HG03457 (cell line): ENCODE measurements at regions not wholly inside any gene's neighbourhood (a gene's known extent, or its start where the extent isn't known, plus 50 kb on each side); places are given as distances from the start of the nearest gene placed in this dataset.

Experiments
- ATAC-seq: cut with Tn5 transposase; IDR thresholded peaks from one replicate; pipeline ENCODE4 v1.9.1; 2021; ENCODE audit warnings: moderate number of reproducible peaks; ENCODE audit not compliant: unreplicated experiment

DNA sequence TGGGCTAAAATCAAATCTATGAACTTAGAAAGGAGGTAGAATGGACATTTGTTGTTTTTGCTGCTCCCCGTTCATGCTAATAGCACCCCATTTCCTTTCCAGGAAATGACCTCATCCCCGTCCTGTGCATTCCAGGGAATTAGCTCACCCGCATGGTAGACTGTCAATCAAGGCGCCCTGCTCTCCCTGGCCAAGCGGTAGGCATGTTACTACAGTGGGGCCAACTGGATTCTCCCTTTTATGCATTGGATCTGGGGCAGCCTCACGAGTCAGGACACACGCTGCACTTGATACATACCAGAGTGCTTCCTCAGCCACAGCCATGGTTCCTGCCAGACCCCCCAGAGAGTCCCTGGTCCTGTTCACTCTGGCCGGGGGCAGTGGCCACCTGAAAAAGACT is 111.0 kb upstream of the PTCH1 start:
- ATAC-seq = no peak

DNA sequence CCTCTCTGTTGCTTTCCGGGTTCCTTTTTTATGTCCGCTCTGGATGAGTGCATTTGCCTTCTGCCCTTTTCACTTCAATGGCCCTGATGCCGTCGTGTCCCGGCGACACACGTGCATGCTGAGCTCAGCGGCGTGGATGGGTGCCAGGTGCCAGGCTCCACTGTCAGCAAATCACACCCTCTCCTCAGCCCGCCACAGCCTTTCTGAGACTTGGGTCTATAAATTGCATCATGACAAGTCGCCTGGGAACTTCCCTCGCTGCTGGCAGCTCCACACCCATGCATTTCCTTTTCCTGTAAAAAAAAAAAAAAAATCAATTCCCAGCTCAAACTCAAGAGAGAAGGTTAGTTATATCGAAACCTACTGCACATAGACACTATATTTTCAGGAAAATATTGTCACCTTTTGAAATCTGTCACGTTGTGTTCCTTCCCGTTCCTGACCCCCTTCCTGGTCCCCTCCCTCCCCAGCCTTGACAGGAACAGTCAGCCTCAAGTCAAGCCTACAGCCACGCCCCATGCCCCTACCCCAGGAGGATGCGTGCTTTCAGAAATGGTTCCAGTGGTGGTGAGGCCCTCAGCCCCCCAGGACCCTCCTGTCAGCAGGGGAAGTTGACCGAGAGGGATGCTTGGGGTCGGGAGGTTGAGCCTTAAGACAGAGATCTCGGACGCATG is 110.3 kb upstream of the PTCH1 start:
- ATAC-seq = no peak

DNA sequence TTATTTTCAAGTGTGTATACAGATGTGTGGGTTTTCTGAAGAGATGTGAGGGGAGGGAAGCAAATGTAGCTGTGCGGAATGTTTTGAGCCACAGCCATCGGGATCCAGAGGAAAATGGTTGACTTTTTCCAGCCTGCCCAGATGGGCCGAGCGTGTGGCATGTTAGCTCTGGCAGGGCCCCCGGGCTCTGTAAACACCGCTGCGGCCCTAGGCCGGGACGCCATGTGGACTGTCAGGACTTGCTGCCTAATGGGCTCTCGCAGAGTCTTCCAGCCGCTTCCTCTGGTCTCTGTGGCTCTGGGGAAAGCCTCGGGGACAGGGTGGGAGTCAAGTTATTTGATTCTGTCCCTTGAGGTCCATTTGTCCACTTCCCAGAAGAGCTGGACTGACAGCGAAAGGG is 109.6 kb upstream of the PTCH1 start:
- ATAC-seq = no peak

DNA sequence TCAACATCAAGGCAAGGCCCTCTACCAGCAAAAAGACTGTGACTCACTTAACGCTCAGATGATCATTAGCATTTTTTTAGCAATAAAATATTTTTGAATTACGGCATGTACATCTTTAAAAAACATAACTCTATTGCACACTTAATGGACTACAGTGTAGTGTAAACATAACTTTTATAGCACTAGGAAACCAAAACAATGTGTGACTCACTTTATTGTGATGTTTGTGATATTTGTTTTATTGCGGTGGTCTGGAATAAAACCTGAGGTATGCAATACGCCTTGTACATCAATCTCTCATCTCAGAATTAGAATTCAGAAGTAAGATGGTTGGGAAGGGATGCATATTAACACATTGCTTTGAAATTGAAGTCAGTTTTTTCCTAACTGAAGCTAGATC is 106.9 kb upstream of the PTCH1 start:
- no peak for ATAC-seq

DNA sequence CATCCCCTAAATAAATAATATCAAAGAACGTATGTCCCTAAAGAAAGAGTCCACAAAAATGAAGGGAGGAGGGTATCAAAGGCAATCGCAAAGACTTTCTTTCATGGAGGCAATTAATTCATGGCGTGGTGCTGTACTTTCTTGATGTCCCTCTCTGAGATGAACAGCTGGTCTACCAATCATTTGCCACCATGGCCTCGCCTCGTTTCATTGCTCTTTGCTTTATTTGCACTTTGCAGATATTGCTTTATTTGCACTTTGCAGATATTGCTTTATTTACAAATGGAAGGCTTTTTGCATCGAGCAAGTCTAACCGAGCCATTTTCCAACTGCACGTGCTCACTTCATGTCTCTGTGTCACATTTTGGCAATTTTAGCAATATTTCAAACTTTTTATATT is 104.0 kb upstream of the PTCH1 start:
- ATAC-seq = no peak

DNA sequence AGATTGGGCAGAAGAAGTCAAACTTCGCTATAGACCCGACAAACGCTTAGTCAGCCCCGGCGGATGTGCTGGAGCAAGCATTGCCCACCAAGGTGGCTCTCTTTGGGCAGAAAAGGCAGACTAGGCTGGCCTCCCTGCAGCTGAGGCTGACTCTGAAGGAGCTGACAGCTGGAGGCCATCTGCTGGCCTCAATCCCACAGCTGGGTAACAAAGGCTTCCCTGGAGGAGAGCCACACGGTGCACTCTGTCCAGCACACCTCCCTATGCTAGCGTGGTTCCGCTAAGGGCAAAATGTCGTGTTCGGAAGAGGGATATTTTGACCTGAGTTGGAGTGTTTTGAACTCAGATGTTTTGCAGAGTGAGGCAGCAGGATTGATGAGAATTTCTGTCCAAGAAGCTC is 103.5 kb upstream of the PTCH1 start:
- ATAC-seq = no peak

DNA sequence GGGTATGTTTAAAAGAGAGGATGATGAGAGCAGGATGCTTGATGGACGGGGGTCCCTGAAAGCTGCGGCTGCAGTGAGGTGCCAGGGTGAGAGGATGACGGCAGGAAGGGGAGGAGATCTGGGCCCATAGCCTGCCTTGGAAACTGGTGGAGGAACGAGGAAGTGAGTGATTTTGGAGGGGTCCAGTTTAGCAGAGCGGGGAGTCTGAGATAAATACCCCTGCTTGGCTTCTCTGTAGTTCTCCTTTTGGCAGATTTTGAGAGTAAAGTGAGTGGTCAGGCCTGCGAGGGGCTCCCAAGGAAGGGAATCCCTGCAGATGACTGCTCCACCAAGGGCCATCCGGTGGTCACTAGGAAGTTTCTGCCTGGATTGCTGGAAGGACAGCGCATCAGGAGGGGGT is 98.5 kb upstream of the PTCH1 start:
- no peak for ATAC-seq

DNA sequence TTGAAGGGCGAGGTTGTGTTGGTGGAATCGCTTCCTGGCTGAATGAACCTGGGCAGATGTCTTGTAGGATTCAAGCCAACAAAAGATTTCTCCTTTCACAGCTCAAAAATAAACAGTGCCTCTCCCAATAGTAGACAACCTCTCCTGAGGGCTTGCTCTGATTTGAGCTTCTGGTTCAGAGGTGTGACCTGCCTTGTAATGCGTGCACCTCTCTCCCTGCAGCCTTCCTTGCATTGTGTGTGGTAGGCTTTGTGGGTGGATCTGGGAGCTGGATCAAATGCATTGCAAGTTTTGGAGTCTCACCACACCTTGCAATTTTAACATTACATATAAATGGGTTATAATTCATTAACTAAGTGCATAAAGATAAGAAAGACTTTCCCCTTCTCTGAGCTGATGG is 96.9 kb upstream of the PTCH1 start:
- ATAC-seq = no peak

DNA sequence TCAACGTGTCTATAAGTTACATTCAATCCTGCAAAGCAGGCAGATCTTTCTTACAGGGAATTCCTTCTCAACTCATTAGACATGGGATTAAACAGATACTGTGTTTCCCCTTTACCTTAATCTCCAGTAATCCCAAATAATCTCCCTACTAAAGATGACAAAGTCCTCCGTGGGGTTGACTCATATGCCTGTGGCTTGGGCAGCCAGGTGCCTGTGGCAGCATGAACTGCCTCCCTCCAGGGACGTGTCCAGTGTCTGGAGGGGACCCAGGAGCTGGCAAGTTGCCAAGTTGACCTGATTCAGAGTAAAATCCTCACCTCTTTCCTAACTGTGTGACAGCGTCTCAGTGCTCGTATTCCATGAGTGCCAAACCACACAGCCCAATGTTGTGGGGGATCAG is 94.6 kb upstream of the PTCH1 start:
- ATAC-seq = no peak

DNA sequence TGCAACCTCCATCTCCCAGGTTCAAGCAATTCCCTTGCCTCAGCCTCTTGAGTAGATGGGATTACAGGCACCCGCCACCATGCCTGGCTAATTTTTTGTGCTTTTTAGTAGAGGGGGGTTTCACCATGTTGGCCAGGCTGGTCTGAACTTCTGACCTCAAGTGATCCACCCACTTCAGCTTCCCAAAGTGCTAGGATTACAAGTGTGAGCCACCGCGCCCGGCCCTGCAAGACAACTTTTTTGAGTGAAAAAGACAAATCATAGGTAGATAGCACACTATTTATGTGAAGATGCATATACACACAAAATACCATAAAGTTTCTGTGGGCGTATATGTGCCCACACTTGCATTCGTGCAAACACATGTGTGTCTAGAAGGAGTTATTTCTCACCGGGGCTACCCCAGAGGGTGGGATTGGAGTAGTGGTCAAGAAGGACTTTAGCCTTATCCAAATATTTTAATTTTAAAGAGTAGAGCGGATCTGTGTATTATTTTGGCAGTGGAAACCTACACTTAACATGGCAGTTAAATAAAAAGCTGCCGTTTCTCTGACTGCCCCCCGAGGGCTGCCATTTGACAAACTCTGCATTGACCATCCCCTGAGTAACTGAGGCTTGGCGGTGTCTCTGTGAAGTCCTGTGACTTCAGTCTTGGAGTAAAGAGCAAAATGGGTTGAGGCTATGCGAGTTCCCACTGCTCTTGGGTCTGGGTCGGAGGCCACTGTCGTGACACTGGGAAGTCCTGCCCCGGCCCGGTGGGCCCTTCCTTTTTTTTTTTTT is 93.4 kb upstream of the PTCH1 start:
- no peak for ATAC-seq

DNA sequence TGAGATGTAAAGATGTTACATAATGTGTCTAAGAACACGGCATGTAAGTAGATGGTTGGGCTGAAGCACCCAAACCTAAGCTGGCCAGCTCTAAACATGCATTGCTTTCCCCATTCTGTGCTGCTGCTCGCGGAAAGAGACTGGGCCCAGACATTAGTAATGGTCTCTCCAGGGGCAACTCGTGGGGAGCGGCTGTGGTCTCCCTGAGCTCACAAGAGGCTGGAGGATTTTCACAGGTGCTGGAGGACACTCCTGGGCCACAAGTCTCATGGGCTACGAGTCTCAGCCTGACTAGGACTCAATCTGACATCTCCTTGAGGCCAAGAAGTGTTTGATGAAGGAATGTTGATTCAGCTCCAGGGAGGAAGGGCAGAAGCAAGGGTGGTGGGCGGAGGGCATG is 92.7 kb upstream of the PTCH1 start:
- no peak for ATAC-seq

DNA sequence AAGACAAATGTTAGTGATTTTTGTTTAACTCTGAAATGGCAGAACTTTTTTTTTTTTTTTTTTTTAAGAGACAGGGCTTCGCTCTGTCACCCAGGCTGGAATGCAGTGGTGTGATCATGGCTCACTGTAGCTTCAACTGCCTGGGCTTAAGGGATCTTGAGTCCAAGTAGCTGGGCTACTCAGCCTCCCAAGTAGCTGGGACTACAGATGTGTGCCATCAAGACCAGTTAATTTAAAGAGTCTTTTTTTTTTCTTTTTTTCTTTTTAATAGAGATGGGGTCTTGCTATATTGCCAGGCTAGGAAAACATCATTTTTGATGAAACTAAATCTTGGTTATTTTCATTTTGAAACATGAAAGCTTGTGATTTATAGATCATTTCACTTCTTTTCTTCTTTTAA is 91.6 kb upstream of the PTCH1 start:
- no peak for ATAC-seq

DNA sequence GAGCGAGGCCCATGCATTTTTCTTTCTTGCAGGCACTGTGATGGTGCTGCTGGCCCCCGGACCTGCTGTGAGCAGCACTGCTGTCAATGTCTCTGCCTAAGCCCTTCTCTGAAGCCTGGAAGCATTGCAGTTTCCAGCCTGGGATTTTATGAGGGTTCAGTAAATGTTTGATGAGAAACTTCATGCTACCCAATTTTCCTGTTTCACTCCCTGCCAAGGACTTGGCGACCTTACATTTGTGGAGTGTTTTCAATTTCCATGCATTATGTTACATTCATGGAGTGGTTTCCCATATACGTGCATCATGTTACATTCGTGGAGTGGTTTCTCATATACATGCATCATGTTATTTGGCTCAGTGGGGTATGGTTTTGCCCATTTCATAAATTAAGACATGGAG is 90.7 kb upstream of the PTCH1 start:
- ATAC-seq = no peak

DNA sequence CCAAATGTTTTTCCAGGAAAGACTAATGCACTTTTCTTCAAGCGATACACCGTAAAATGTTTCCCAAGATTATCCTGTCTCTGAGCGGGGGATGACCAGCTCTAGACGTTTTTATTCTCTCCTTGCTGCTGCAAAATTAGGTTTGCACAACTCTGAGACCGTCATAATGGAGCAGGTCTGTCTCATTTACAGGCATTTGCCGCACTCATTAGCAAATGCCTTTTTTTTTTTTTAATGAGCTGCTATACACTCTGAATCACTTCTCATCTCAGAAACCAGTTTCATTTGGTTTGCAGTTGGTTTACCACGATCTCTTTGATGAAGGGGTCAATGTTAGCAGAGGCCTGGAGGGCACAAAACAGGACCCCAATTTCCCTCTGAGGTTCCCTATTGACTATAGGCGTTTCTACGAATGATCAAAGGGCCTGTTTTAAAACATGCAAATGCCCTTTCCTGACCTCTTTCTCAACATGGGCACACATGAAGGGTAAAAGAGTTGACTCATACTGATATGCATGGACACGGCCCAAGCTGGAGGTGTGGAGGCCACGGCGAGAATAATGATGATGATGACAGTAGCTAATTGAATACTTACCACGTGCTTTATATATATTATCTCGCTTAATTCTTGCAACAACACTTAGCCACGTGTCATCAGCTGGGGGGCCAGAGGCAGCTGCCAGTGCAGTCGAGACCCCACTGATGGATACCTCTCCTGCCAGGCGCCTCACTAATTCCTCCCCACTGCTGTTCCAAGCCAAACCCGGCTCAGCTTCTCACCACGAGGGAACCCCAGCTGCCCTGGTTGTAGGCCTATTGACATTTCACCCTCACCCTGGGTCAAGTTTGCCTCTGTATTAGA is 89.9 kb upstream of the PTCH1 start:
- no peak for ATAC-seq

DNA sequence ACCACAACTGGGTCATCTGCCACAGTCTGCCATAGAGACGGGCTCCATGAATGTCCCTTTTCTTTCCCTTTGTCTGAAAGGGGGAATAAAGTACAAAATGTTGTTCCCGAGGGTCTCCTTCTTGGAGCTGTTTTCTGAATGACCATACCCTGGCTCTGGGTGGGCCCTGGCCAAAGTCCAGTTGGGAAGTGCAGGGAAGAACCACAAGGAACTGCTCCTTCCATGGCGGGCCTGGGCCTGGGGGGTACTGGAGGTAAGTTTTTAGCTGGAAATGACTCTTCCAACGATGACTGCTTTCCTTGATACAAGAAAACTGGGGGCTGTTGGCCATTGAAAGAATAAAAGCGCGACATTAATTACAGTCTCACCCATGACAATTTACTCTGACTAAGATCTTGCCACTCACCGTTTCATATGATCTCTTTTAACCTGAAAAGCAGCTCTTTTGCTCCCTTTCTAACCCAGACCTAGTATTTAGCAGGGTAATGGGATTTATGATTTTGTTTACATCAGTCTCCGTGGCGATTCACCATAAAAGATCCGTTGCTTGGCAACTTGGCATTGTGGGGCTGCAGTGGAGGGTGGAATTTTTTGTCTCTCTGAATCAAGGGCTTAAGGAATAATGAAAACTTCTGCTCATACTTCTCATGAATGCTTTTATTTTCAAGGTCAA is 89.2 kb upstream of the PTCH1 start:
- no peak for ATAC-seq

DNA sequence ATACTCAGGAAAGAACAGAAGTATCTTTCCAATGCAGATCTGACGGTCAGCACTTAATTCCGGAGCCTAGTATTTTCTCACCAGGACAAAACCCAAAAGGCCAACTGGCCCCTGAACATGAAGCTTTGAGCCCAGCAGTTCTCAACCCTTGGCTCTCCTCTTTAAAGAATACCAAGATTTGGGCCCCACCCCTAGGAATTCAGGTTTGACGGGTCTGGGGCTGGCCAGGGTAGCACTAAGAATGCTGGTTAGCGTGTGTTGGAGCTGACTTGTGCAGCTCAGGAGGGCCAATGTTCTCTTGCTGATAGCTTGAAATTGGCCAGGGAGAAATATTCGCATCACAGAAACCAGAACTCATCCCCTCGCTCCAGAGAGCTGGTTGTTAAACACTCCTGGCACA is 88.3 kb upstream of the PTCH1 start:
- ATAC-seq = no peak

DNA sequence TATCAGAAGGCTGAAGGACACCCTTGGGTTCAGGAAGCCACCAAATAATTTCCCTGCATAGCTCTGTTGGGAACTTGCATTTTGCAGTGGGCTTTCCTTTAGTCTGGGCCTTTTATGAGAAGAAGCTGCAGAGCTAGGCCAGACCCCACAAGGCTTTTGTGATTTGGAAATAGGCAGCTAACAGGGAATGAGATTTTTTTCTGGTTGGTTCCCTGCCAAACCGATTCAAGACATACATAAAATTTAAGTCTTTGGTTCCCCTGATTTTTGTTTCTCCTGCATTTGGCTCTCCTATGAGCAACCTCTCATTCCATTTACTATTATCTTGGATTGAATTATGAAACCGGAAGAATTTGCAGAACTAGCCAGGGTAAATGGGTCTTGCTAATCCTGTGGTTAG is 81.5 kb upstream of the PTCH1 start:
- ATAC-seq = no peak

DNA sequence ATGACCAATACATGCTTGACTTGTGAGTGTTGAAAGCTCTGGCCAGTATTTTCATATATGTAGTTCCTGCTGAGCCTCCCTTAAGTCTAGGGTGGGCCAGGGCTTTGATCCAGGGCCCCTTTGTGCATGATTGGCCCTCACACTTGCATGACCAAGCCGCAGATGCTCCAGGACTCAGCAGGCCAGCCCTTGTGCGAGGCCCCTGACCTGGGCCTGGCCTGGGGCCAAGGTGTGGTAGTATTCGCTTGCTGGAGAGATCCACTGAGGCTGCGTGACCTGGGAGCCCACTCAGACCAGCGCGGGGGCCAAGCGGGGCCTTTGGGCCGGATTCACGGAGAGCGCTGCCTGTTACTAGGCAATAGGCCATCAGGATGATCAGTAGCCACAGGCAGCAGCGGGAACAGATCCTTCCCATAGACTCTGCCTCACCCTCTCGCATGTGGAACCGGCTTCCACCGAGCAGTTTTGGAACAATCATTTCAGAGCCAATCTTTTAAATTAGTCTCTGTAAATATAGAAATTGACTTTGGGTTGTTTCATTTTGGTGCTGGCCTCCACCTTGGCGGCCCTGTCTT is 79.0 kb upstream of the PTCH1 start:
- no peak for ATAC-seq

DNA sequence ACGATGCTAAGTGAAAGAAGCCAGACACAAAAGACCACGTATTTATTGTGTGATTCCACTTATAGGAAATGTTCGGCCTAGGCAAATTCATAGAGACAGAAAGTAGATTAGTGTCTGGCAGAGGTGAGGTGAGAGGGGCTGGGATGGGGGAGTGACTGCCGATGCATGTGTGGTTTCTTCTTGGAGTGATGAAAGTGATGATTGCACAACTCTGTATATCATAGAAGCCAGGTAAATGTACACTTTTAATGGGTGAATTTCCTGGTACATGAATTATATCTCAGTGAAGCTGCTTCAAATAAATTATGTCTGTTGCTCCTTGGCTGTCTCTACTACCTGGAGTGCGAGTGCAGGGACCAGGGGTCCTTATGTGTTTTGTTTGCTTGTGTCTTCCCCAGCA is 76.2 kb upstream of the PTCH1 start:
- ATAC-seq = no peak

DNA sequence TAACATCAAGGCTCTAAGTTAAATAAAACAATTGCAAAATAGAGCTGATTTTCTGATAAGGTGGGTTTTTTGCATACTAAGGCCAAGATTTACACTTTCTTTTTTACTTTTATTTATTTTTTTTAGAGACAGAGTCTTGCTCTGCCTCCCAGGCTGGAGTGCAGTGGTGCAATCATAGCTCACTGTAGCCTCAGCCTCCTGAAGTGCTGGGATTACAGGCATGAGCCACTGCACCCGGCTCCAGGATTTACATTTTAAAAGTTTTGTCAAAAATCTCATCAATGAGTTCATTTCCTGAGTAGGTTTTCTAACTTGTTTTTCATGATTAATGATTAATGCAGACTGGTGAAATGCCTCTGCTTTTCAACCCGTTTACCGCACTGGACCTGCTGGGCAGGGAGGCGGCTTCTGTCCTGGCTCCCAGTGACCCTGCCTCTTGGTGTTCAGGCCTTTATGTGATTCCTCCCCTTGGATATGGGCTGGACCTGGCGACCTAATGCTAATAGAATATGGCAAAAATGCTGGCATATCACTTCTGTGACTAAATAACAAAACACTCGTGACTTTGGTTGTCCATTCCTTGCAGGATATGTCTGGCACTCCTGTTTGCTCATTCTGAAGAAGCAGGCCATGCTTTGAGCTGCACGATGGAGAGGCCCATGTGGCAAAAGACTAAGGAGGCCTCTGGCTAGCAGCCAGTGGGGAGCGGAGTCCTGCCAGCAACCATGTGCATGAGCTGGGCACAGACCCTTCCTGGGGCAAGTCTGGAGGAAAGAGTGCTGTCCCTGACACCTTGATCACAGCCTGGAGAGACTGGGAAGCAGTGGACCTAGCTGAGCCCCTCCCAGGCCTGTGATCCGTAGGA is 72.2 kb upstream of the PTCH1 start:
- ATAC-seq = no peak
